IMR-90 (cell line): ENCODE measurements at regions not wholly inside any gene's neighbourhood (a gene's known extent, or its start where the extent isn't known, plus 50 kb on each side); places are given as distances from the start of the nearest gene placed in this dataset.

ENCODE experiments used
- ATAC-seq: fragments of 200-7000 bp; cut with Tn5 transposase; 2 replicates; pipeline ENCODE4 v1.9.1; 2020; ENCODE audit warnings: low read depth, mild to moderate bottlenecking, moderate library complexity
- BruUV-seq: library from RNA; stranded (reverse); fragments of 400-500 nt; replicated peaks from 2 replicates; lab custom pipeline; 2021; lab: Mats Ljungman, UMichigan
- CTCF ChIA-PET: fragments of 300-600 bp; formaldehyde crosslinking; extraction: SDS; loops from one replicate; lab custom pipeline; 2021; ENCODE audit warnings: antibody characterized with exemption; lab: Yijun Ruan, JAX
- POLR2A ChIA-PET: fragments of 300-600 bp; sonication (Branson Sonifier 250); formaldehyde crosslinking; loops from one replicate; lab custom pipeline; 2022; ENCODE audit warnings: antibody characterized with exemption; ENCODE audit not compliant: unreplicated experiment; lab: Charles Lee
- DNase-seq: peaks from one replicate; pipeline ENCODE4 v3.0.0; 2013
- H2AFZ ChIP-seq: replicated peaks from 2 replicates; pipeline ENCODE3; 2013; ENCODE audit warnings: low read length, mild to moderate bottlenecking; ENCODE audit not compliant: poor library complexity
- H2AK5ac ChIP-seq: 2 replicates; pipeline ENCODE4 v1.6.1; 2013; ENCODE audit warnings: low read depth, low read length, inconsistent platforms
- H2AK9ac ChIP-seq: replicated peaks from 2 replicates; pipeline ENCODE3; 2013; ENCODE audit warnings: mild to moderate bottlenecking, low read depth, low read length, moderate library complexity; ENCODE audit not compliant: poor library complexity
- H2BK120ac ChIP-seq: 2 replicates; pipeline ENCODE4 v1.6.1; 2013; ENCODE audit warnings: low read depth, low read length, inconsistent platforms
- H2BK15ac ChIP-seq: 3 replicates; pipeline ENCODE4 v1.6.1; 2013; ENCODE audit warnings: low read depth, low read length, inconsistent platforms
- H2BK20ac ChIP-seq: 2 replicates; pipeline ENCODE4 v1.6.1; 2013; ENCODE audit warnings: low read depth, mild to moderate bottlenecking, inconsistent platforms, low read length, moderate library complexity
- H2BK5ac ChIP-seq: 2 replicates; pipeline ENCODE4 v1.6.1; 2013; ENCODE audit warnings: mild to moderate bottlenecking, low read depth, low read length, inconsistent platforms; ENCODE audit not compliant: poor library complexity, severe bottlenecking
- H3K14ac ChIP-seq: replicated peaks from 2 replicates; pipeline ENCODE4 v1.6.1; 2013; ENCODE audit warnings: low read depth, low read length, inconsistent platforms
- H3K18ac ChIP-seq: 2 replicates; pipeline ENCODE4 v1.6.1; 2013; ENCODE audit warnings: low read depth, low read length, control low read depth
- H3K23ac ChIP-seq: 2 replicates; pipeline ENCODE4 v1.6.1; 2013; ENCODE audit warnings: low read depth, low read length, inconsistent platforms
- H3K27ac ChIP-seq: 2 replicates; pipeline ENCODE4 v1.5.1; 2013; ENCODE audit warnings: mild to moderate bottlenecking, control low read depth, low read length; ENCODE audit not compliant: insufficient read depth
- H3K27me3 ChIP-seq: 2 replicates; pipeline ENCODE4 v1.6.1; 2013; ENCODE audit warnings: low read length; ENCODE audit not compliant: control insufficient read depth, insufficient read depth
- H3K36me3 ChIP-seq: 2 replicates; pipeline ENCODE4 v1.6.1; 2013; ENCODE audit warnings: low read length, mixed read lengths; ENCODE audit not compliant: control insufficient read depth, insufficient read depth
- H3K4ac ChIP-seq: 2 replicates; pipeline ENCODE4 v1.6.1; 2013; ENCODE audit warnings: low read depth, low read length, inconsistent platforms
- H3K4me1 ChIP-seq: 2 replicates; pipeline ENCODE4 v1.6.1; 2013; ENCODE audit warnings: low read length, mixed read lengths; ENCODE audit not compliant: control insufficient read depth, insufficient read depth
- H3K4me2 ChIP-seq: 2 replicates; pipeline ENCODE4 v1.6.1; 2013; ENCODE audit warnings: low read depth, mild to moderate bottlenecking, control low read depth, low read length, moderate library complexity
- H3K4me3 ChIP-seq: 2 replicates; pipeline ENCODE4 v1.5.1; 2013; ENCODE audit warnings: low read depth, mild to moderate bottlenecking, control low read depth, low read length, moderate library complexity; ENCODE audit not compliant: insufficient read depth
- H3K56ac ChIP-seq: 2 replicates; pipeline ENCODE4 v1.6.1; 2013; ENCODE audit warnings: low read length, inconsistent platforms; ENCODE audit not compliant: insufficient read depth; ENCODE audit errors: extremely low read depth
- H3K79me1 ChIP-seq, 2 experiments: 2 replicates each; pipeline ENCODE4 v1.6.1; 2013; ENCODE audit warnings: low read length in 2 of 2, inconsistent platforms in 1 of 2, low read depth in 1 of 2
- H3K9ac ChIP-seq: 2 replicates; pipeline ENCODE4 v1.6.1; 2013; ENCODE audit warnings: low read depth, low read length, control low read depth
- H3K9me1 ChIP-seq: 2 replicates; pipeline ENCODE4 v1.6.1; 2013; ENCODE audit warnings: low read length, inconsistent platforms; ENCODE audit not compliant: insufficient read depth
- H3K9me3 ChIP-seq: 2 replicates; pipeline ENCODE4 v1.6.1; 2013; ENCODE audit warnings: low read length; ENCODE audit not compliant: control insufficient read depth, insufficient read depth
- H4K20me1 ChIP-seq: 2 replicates; pipeline ENCODE4 v1.6.1; 2013; ENCODE audit warnings: low read length, inconsistent platforms; ENCODE audit not compliant: insufficient read depth
- H4K5ac ChIP-seq: 2 replicates; pipeline ENCODE4 v1.6.1; 2013; ENCODE audit warnings: mild to moderate bottlenecking, low read depth, low read length, control low read depth
- H4K8ac ChIP-seq, 2 experiments: 2 replicates each; pipeline ENCODE4 v1.6.1; 2013; ENCODE audit warnings: low read depth in 2 of 2, low read length in 2 of 2, control low read depth in 1 of 2, inconsistent platforms in 1 of 2
- H4K91ac ChIP-seq: 2 replicates; pipeline ENCODE4 v1.6.1; 2013; ENCODE audit warnings: low read depth, low read length, inconsistent platforms; ENCODE audit not compliant: insufficient read depth
- CEBPB ChIP-seq: IDR thresholded peaks from 2 replicates; pipeline ENCODE4 v1.6.1; 2012; ENCODE audit warnings: low read depth, low read length, improper control_type of control experiment
- CHD1 ChIP-seq: IDR thresholded peaks from 2 replicates; pipeline ENCODE4 v1.6.1; 2012; ENCODE audit warnings: low read depth, low read length, improper control_type of control experiment
- MXI1 ChIP-seq: IDR thresholded peaks from 2 replicates; pipeline ENCODE4 v1.6.1; 2012; ENCODE audit warnings: low read depth, mild to moderate bottlenecking, low read length, moderate library complexity, borderline replicate concordance
- POLR2A ChIP-seq: IDR thresholded peaks from 2 replicates; pipeline ENCODE4 v1.6.1; 2012; ENCODE audit warnings: mild to moderate bottlenecking, low read depth, low read length
- WGBS, 2 experiments: methylation state at CpG; one replicate each; pipeline versions ENCODE4 v1.1.5 to v1.1.7; 2013; ENCODE audit warnings: missing lambda C conversion rate in 2 of 2; ENCODE audit not compliant: insufficient read length in 1 of 2; ENCODE audit errors: extremely low coverage in 2 of 2; 5-methylcytosine and 5-hydroxymethylcytosine counted together
- dilution Hi-C: fragments of 300-500 bp; cut with HindIII; formaldehyde crosslinking; loops from one replicate; pipeline ENCODE4 v1.14.3; 2018; ENCODE audit warnings: low sequenced_read_pairs; ENCODE audit not compliant: unreplicated experiment
- in situ Hi-C: fragments of 300-500 bp; cut with MboI; formaldehyde crosslinking; loops from 3 replicates; pipeline ENCODE4 v1.14.3; 2019; ENCODE audit warnings: low sequenced_read_pairs, inconsistent platforms, mixed read lengths
- intact Hi-C: fragments of 100-400 bp; cut with micrococcal nuclease; formaldehyde crosslinking; loops from 2 replicates; pipeline ENCODE4 v1.10.0; 2022
- TF ChIP-seq, protein P1 (sequence below): conservative IDR thresholded peaks from 2 replicates; pipeline ENCODE4 v1.5.1; 2012; ENCODE audit warnings: mild to moderate bottlenecking, low read depth, low read length, improper control_type of control experiment
- TF ChIP-seq, protein P2 (sequence below): fragments of 150-350 bp; IDR thresholded peaks from 2 replicates; pipeline ENCODE4 v1.6.1; 2017; ENCODE audit warnings: mild to moderate bottlenecking, antibody characterized with exemption, low read length, low read depth

DNA sequence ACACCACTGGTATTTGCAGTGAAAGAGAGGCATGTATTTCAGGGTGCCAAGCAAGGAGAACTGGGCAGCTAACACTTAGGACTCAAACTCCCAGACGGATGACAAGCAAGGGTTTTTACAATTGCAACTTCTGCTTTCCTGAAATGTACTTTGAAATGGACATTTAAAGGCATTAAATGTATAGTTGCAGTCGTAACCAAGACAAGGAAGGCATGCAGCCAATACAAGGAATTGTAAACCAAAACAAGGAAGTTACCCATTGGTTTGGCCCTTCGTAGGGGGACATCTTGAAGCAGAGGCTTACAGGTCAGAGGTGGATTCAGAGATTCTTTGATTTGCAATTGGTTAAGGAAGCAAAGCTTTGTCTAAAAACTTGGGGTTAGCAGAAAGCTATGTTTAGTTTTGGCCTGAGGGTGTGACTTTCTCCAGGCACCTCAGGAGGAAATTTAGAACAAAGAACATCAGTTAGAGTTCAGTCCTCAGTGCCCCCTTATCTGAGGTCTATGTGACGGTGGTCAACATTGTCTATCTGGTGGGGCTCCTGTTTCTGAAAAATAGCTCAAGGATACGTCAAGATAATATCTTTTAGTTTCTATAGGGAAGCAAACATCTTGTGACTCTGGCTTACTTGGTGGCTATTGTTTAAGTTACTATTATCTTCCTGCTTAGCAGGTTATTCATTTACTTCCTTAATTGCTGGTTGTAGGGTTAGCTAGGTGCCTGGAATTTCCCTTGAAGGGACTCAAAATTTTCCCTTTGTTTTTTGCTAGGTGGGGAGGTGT lies 266.0 kb downstream of the CD83 start:
- Histone ChIP-seq H4K5ac (no peak overlapping the region), H3K18ac (no peak overlapping the region), H3K9me3 (no peaks in the 10 kb centered on the region), H4K20me1 (no peaks in the 10 kb centered on the region), H2AK5ac (no peak overlapping the region), H3K27me3 (peaks cover 27% of the 10 kb centered on the region), H2BK120ac (no peak overlapping the region), H3K79me1 (no peaks in the 10 kb centered on the region), H4K8ac (no peak overlapping the region), H4K91ac (no peak overlapping the region), H2BK20ac (no peak overlapping the region), H3K9ac (no peak overlapping the region), H2AFZ (no peak overlapping the region), H3K36me3 (no peaks in the 10 kb centered on the region), H3K27ac (no peak overlapping the region), H3K23ac (no peak overlapping the region), H3K4me2 (no peak overlapping the region), H2AK9ac (no peak overlapping the region), H3K56ac (no peak overlapping the region), H3K9me1 (no peaks in the 10 kb centered on the region), H3K14ac (no peak overlapping the region), H2BK15ac (no peak overlapping the region), H3K4ac (no peak overlapping the region), H2BK5ac (no peak overlapping the region), H3K4me1 (no peaks in the 10 kb centered on the region), H3K4me3 (no peak overlapping the region)
- DNase-seq (no peak), ATAC-seq (no peak)
- intact Hi-C loops (no loop called here), dilution Hi-C loops (no loop called here), in situ Hi-C loops (no loop called here)
- CTCF ChIA-PET = interaction anchor here (0.6 kb wide), 1 partner anchor 849 kb away, joined by 4 read pairs; no protein-coding TSS in a partner anchor
- WGBS, 2 experiments = 100% methylated on average over 1 of the region's 5 CpGs; no CpG with 5 or more reads in 1 of the 2 experiments
- TF ChIP-seq POLR2A (no peak), CHD1 (no peak), MXI1 (no peak), CEBPB (no peak)
- TF ChIP-seq, protein P1, sequence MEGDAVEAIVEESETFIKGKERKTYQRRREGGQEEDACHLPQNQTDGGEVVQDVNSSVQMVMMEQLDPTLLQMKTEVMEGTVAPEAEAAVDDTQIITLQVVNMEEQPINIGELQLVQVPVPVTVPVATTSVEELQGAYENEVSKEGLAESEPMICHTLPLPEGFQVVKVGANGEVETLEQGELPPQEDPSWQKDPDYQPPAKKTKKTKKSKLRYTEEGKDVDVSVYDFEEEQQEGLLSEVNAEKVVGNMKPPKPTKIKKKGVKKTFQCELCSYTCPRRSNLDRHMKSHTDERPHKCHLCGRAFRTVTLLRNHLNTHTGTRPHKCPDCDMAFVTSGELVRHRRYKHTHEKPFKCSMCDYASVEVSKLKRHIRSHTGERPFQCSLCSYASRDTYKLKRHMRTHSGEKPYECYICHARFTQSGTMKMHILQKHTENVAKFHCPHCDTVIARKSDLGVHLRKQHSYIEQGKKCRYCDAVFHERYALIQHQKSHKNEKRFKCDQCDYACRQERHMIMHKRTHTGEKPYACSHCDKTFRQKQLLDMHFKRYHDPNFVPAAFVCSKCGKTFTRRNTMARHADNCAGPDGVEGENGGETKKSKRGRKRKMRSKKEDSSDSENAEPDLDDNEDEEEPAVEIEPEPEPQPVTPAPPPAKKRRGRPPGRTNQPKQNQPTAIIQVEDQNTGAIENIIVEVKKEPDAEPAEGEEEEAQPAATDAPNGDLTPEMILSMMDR = no peak
- TF ChIP-seq, protein P2, sequence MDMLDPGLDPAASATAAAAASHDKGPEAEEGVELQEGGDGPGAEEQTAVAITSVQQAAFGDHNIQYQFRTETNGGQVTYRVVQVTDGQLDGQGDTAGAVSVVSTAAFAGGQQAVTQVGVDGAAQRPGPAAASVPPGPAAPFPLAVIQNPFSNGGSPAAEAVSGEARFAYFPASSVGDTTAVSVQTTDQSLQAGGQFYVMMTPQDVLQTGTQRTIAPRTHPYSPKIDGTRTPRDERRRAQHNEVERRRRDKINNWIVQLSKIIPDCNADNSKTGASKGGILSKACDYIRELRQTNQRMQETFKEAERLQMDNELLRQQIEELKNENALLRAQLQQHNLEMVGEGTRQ = no peak
- POLR2A ChIA-PET = no interaction called here
- BruUV-seq = no TSS peak
